Gastroesophageal sphincter (tissue), 3 donors: ENCODE measurements at regions not wholly inside any gene's neighbourhood (a gene's known extent, or its start where the extent isn't known, plus 50 kb on each side); places are given as distances from the start of the nearest gene placed in this dataset.

ENCODE experiments used
- CTCF ChIP-seq, 4 experiments: fragments of 200-600 bp in 2 of 4; fragments of 450-650 bp in 2 of 4; sonication (generic) in 1 of 4; IDR thresholded peaks; one replicate each; pipeline ENCODE4 v1.5.1; 2017 to 2019; ENCODE audit warnings: antibody characterized with exemption in 4 of 4, mild to moderate bottlenecking in 2 of 4, moderate library complexity in 2 of 4
- EP300 ChIP-seq: sonication (generic); formaldehyde crosslinking; IDR thresholded peaks from one replicate; pipeline ENCODE4 v1.6.1; 2017; ENCODE audit warnings: antibody characterized with exemption, mild to moderate bottlenecking

- TF ChIP-seq CTCF (IDR thresholded peaks at IDR 0.05) (no peak), EP300 (no peak)
Measured at GRCh38 chr3:6062261-6063187, 798.4 kb upstream of the GRM7 start.
